H1 (cell line): ENCODE measurements at regions not wholly inside any gene's neighbourhood (a gene's known extent, or its start where the extent isn't known, plus 50 kb on each side); places are given as distances from the start of the nearest gene placed in this dataset.
A peak's percentile ranks its signal among the peaks of the same experiment; 100 is the strongest.

ENCODE experiments used
- CTCF ChIA-PET: fragments of 300-600 bp; sonication (Branson Sonifier 250); formaldehyde crosslinking; loops from one replicate; lab custom pipeline; 2021; ENCODE audit not compliant: partially characterized antibody; lab: Charles Lee
- POLR2A ChIA-PET: fragments of 300-600 bp; sonication (Branson Sonifier 250); formaldehyde crosslinking; loops from one replicate; lab custom pipeline; 2021; ENCODE audit warnings: inconsistent platforms; ENCODE audit not compliant: partially characterized antibody; lab: Charles Lee
- DNase-seq, 2 experiments: peaks; one replicate each; pipeline versions ENCODE4 v3.0.0 to v3.0.0-alpha.2; 2010 to 2022; ENCODE audit warnings: low spot score in 2 of 2, low read depth in 1 of 2, mixed read lengths in 1 of 2
- FAIRE-seq: peaks from 2 replicates; lab custom pipeline; 2011; peaks lifted over from hg19 to GRCh38; lab: Jason Lieb, UNC
- H2AFZ ChIP-seq: 2 replicates; pipeline ENCODE4 v1.8.1; 2012; ENCODE audit warnings: low read length, inconsistent platforms
- H2AK5ac ChIP-seq: 2 replicates; pipeline ENCODE4 v1.6.1; 2013; ENCODE audit warnings: low read depth, low read length
- H2BK120ac ChIP-seq: replicated peaks from 2 replicates; pipeline ENCODE3; 2013; ENCODE audit warnings: low read depth, low read length, inconsistent platforms
- H2BK12ac ChIP-seq: 2 replicates; pipeline ENCODE4 v1.6.1; 2013; ENCODE audit warnings: low read depth, low read length
- H2BK15ac ChIP-seq: 2 replicates; pipeline ENCODE4 v1.6.1; 2013; ENCODE audit warnings: low read length
- H2BK20ac ChIP-seq: 2 replicates; pipeline ENCODE4 v1.6.1; 2013; ENCODE audit warnings: low read length
- H2BK5ac ChIP-seq: 2 replicates; pipeline ENCODE4 v1.6.1; 2013; ENCODE audit warnings: low read depth, low read length
- H3K14ac ChIP-seq: 2 replicates; pipeline ENCODE4 v1.6.1; 2013; ENCODE audit warnings: inconsistent platforms; ENCODE audit not compliant: insufficient read length
- H3K18ac ChIP-seq: 2 replicates; pipeline ENCODE4 v1.6.1; 2013; ENCODE audit warnings: low read length; ENCODE audit errors: extremely low read depth
- H3K23ac ChIP-seq: 2 replicates; pipeline ENCODE4 v1.6.1; 2013; ENCODE audit warnings: inconsistent platforms; ENCODE audit not compliant: insufficient read length
- H3K23me2 ChIP-seq: 2 replicates; pipeline ENCODE4 v1.6.1; 2013; ENCODE audit warnings: low read depth, low read length
- H3K27ac ChIP-seq: 2 replicates; pipeline ENCODE4 v1.6.1; 2011; ENCODE audit warnings: low read depth, low read length, inconsistent platforms
- H3K27me3 ChIP-seq, 4 experiments: replicated peaks in 1 of 4; 1 replicate in 1 of 4; 2 replicates in 3 of 4; pipeline versions ENCODE4 v1.6.1 to v1.8.1; 2011 to 2013; ENCODE audit warnings: low read length in 3 of 4, mild to moderate bottlenecking in 3 of 4, inconsistent platforms in 2 of 4, mixed read lengths in 2 of 4, moderate library complexity in 1 of 4; ENCODE audit not compliant: control insufficient read depth in 3 of 4, insufficient read depth in 3 of 4; ENCODE audit errors: extremely low read depth in 1 of 4
- H3K36me3 ChIP-seq, 4 experiments: 2 replicates each; pipeline versions ENCODE4 v1.6.1 to v1.8.1; 2011 to 2013; ENCODE audit warnings: mild to moderate bottlenecking in 4 of 4, low read length in 3 of 4, moderate library complexity in 2 of 4, control low read depth in 1 of 4, inconsistent platforms in 1 of 4; ENCODE audit not compliant: insufficient read depth in 4 of 4, control insufficient read depth in 2 of 4
- H3K4ac ChIP-seq: replicated peaks from 2 replicates; pipeline ENCODE3; 2013; ENCODE audit warnings: low read length, low read depth, mixed read lengths, inconsistent platforms; ENCODE audit not compliant: insufficient read length
- H3K4me1 ChIP-seq, 4 experiments: replicated peaks in 1 of 4; 1 replicate in 1 of 4; 2 replicates in 3 of 4; pipeline versions ENCODE4 v1.6.1 to v1.8.1; 2011 to 2013; ENCODE audit warnings: low read length in 3 of 4, inconsistent platforms in 2 of 4, mixed read lengths in 1 of 4; ENCODE audit not compliant: insufficient read depth in 4 of 4, control insufficient read depth in 3 of 4
- H3K4me2 ChIP-seq, 2 experiments: 2 replicates each; pipeline versions ENCODE4 v1.6.1 to v1.8.1; 2011 to 2013; ENCODE audit warnings: low read depth in 2 of 2, low read length in 2 of 2, control low read depth in 1 of 2, inconsistent platforms in 1 of 2, mild to moderate bottlenecking in 1 of 2; ENCODE audit not compliant: insufficient read depth in 1 of 2
- H3K4me3 ChIP-seq, 4 experiments: fragments of 200-600, 300-600 bp in 1 of 4; sonication (generic), shearing (Covaris generic), sonication (Bioruptor Twin) in 1 of 4; 2 replicates each; pipeline versions ENCODE4 v1.5.1 to v1.8.1; 2011 to 2016; ENCODE audit warnings: low read length in 4 of 4, low read depth in 3 of 4, control low read depth in 2 of 4, inconsistent platforms in 2 of 4, mild to moderate bottlenecking in 2 of 4, mixed read lengths in 1 of 4, moderate library complexity in 1 of 4; ENCODE audit not compliant: insufficient read depth in 2 of 4; ENCODE audit errors: extremely low read depth in 1 of 4
- H3K56ac ChIP-seq: replicated peaks from 2 replicates; pipeline ENCODE3; 2013; ENCODE audit warnings: low read depth, mild to moderate bottlenecking, mixed read lengths, low read length, inconsistent platforms; ENCODE audit not compliant: insufficient read length
- H3K79me1 ChIP-seq: 2 replicates; pipeline ENCODE4 v1.6.1; 2013; ENCODE audit warnings: low read depth, low read length, control low read depth
- H3K79me2 ChIP-seq, 2 experiments: 2 replicates each; pipeline versions ENCODE4 v1.6.1 to v1.8.1; 2012 to 2013; ENCODE audit warnings: low read length in 2 of 2, mild to moderate bottlenecking in 2 of 2, inconsistent platforms in 1 of 2; ENCODE audit not compliant: insufficient read depth in 2 of 2, control insufficient read depth in 1 of 2
- H3K9ac ChIP-seq, 4 experiments: replicated peaks in 1 of 4; 1 replicate in 1 of 4; 2 replicates in 3 of 4; pipeline versions ENCODE4 v1.6.1 to v1.8.1; 2011 to 2013; ENCODE audit warnings: low read depth in 3 of 4, low read length in 3 of 4, control low read depth in 2 of 4, mild to moderate bottlenecking in 2 of 4, moderate library complexity in 2 of 4, inconsistent platforms in 1 of 4; ENCODE audit errors: extremely low read depth in 1 of 4
- H3K9me3 ChIP-seq, 2 experiments: 2 replicates each; pipeline versions ENCODE4 v1.6.1 to v1.8.1; 2012 to 2013; ENCODE audit warnings: mild to moderate bottlenecking in 2 of 2, moderate library complexity in 2 of 2, control low read depth in 1 of 2, inconsistent platforms in 1 of 2, low read depth in 1 of 2, low read length in 1 of 2, mixed read lengths in 1 of 2; ENCODE audit not compliant: insufficient read depth in 2 of 2
- H4K20me1 ChIP-seq, 2 experiments: replicated peaks in 1 of 2; 2 replicates each; pipeline versions ENCODE3 to v1.8.1; 2011 to 2013; ENCODE audit warnings: inconsistent platforms in 2 of 2, low read length in 2 of 2, mild to moderate bottlenecking in 1 of 2; ENCODE audit not compliant: insufficient read depth in 2 of 2, control insufficient read depth in 1 of 2
- H4K5ac ChIP-seq: 2 replicates; pipeline ENCODE4 v1.6.1; 2013; ENCODE audit warnings: low read length, low read depth, mixed read lengths, inconsistent platforms; ENCODE audit not compliant: insufficient read length
- H4K8ac ChIP-seq: 2 replicates; pipeline ENCODE4 v1.8.0; 2013; ENCODE audit warnings: mild to moderate bottlenecking, moderate library complexity, low read length, inconsistent platforms; ENCODE audit not compliant: insufficient read depth; ENCODE audit errors: extremely low read depth
- H4K91ac ChIP-seq: replicated peaks from 2 replicates; pipeline ENCODE3; 2013; ENCODE audit warnings: low read length, mixed read lengths, inconsistent platforms; ENCODE audit not compliant: insufficient read length
- CREB1 ChIP-seq: IDR thresholded peaks from 2 replicates; pipeline ENCODE4 v1.6.1; 2012; ENCODE audit warnings: inconsistent platforms
- NANOG ChIP-seq: IDR thresholded peaks from 2 replicates; pipeline ENCODE4 v1.6.1; 2011; ENCODE audit warnings: low read length, low read depth, mild to moderate bottlenecking, inconsistent platforms; ENCODE audit not compliant: insufficient read depth, poor library complexity, severe bottlenecking
- TAF1 ChIP-seq: IDR thresholded peaks from 2 replicates; pipeline ENCODE4 v1.6.1; 2011; ENCODE audit warnings: mild to moderate bottlenecking, low read depth, low read length
- WGBS, 2 experiments: shearing (Covaris generic) in 1 of 2; methylation state at CpG; one replicate each; pipeline versions ENCODE4 v1.1.6 to v1.1.7; 2013 to 2015; ENCODE audit warnings: low lambda C conversion rate in 2 of 2, mixed read lengths in 2 of 2, inconsistent platforms in 1 of 2, low coverage in 1 of 2, missing lambda C conversion rate in 1 of 2; ENCODE audit not compliant: insufficient replicate concordance in 2 of 2, insufficient coverage in 1 of 2, insufficient read length in 1 of 2; ENCODE audit errors: extremely low coverage in 1 of 2, missing lambda C conversion rate in 1 of 2; 5-methylcytosine and 5-hydroxymethylcytosine counted together
- TF ChIP-seq, protein P1 (sequence below): IDR thresholded peaks from 2 replicates; pipeline ENCODE4 v1.6.1; 2012; ENCODE audit warnings: inconsistent platforms

DNA sequence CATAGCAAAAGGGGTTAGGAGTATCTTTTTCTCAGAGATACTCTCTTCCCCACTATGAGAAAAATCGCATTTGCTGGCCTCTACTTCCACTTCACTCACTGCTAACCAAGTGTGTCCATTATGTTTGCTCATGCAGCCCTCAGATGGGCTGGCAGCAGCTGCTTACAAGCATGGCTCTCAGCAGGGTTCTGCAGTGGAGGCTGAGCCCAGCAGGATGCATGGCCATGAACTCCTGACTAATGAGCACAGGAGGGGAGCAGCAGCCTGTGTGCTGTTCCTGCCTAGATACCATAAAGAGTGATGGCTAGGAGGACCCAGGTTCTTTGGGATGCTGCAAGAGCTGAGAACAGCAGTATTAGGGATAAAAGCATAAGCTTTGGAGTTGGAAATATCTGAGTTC lies 316.9 kb upstream of the THSD7B start:
- Histone ChIP-seq H3K18ac (0 out of 2 replicates have a peak overlapping the region, but pooled peaks have one; percentile 24), H3K79me2 (no peaks in the 10 kb centered on the region), H2BK120ac (no peak overlapping the region), H2AK5ac (no peak overlapping the region), H3K27ac (no peak overlapping the region), H3K23ac (no peak overlapping the region), H3K14ac (no peak overlapping the region), H4K91ac (no peak overlapping the region), H4K5ac (no peak overlapping the region), H3K4me1 (peaks cover 0 to 6% (median 3%) of the 10 kb centered on the region in 4 experiments; a peak in 3 of 7 replicates), H4K20me1 (no peaks in the 10 kb centered on the region), H2AFZ (no peak overlapping the region), H3K4ac (no peak overlapping the region), H3K36me3 (no peaks in the 10 kb centered on the region), H2BK15ac (no peak overlapping the region; the same call in 1 of the 2 replicates), H3K23me2 (no peaks in the 10 kb centered on the region), H3K4me3 (no peak overlapping the region), H3K27me3 (no peaks in the 10 kb centered on the region), H3K79me1 (no peaks in the 10 kb centered on the region), H3K9me3 (no peaks in the 10 kb centered on the region), H3K9ac (no peak overlapping the region), H2BK12ac (no peak overlapping the region), H3K4me2 (no peak overlapping the region), H2BK5ac (no peak overlapping the region), H4K8ac (no peak overlapping the region), H2BK20ac (no peak overlapping the region), H3K56ac (no peak overlapping the region)
- ChIA-PET POLR2A (no interaction called here), CTCF (no interaction called here)
- WGBS, 2 experiments, result 92% methylated on average over 1 of the region's 1 CpG; no CpG with 5 or more reads in 1 of the 2 experiments
- TF ChIP-seq, protein P1, sequence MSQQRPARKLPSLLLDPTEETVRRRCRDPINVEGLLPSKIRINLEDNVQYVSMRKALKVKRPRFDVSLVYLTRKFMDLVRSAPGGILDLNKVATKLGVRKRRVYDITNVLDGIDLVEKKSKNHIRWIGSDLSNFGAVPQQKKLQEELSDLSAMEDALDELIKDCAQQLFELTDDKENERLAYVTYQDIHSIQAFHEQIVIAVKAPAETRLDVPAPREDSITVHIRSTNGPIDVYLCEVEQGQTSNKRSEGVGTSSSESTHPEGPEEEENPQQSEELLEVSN, result no peak
- peak; percentile 42 for TF ChIP-seq NANOG
- no peak for TF ChIP-seq TAF1
- no peak for TF ChIP-seq CREB1
- FAIRE-seq, result no peak
- DNase-seq, result no peak
